Activated CD8-positive, alpha-beta T cell treated with anti-CD3 and anti-CD28 coated beads for 36 hours (primary cell): ENCODE measurements at regions not wholly inside any gene's neighbourhood (a gene's known extent, or its start where the extent isn't known, plus 50 kb on each side); places are given as distances from the start of the nearest gene placed in this dataset.

ENCODE experiments used
- ATAC-seq: fragments of 200-7000 bp; cut with Tn5 transposase; one replicate; pipeline ENCODE4 v1.10.0; 2021; ENCODE audit warnings: mild to moderate bottlenecking, moderate library complexity
- CTCF ChIA-PET: fragments of 350-600 bp; sonication (Branson Sonifier 250); formaldehyde crosslinking; loops from one replicate; lab custom pipeline; 2021; ENCODE audit warnings: antibody characterized with exemption; lab: Charles Lee
- POLR2A ChIA-PET: fragments of 350-600 bp; sonication (Branson Sonifier 250); formaldehyde crosslinking; loops from one replicate; lab custom pipeline; 2021; ENCODE audit warnings: antibody characterized with exemption; lab: Charles Lee
- DNase-seq: peaks from one replicate; pipeline ENCODE4 v3.0.0-alpha.2; 2020
- H3K27ac Mint-ChIP-seq: one replicate; pipeline ENCODE4 v1.8.0; 2021; ENCODE audit warnings: mild to moderate bottlenecking, mixed read lengths
- H3K27me3 Mint-ChIP-seq: one replicate; pipeline ENCODE4 v1.8.0; 2021; ENCODE audit warnings: mixed read lengths
- H3K36me3 Mint-ChIP-seq: one replicate; pipeline ENCODE4 v1.8.0; 2021; ENCODE audit warnings: low read depth, mixed read lengths
- H3K4me1 Mint-ChIP-seq: one replicate; pipeline ENCODE4 v1.8.0; 2021; ENCODE audit warnings: low read depth, mixed read lengths
- H3K4me3 Mint-ChIP-seq: one replicate; pipeline ENCODE4 v1.8.0; 2021; ENCODE audit warnings: mild to moderate bottlenecking, moderate library complexity, mixed read lengths
- H3K9me3 Mint-ChIP-seq: one replicate; pipeline ENCODE4 v1.8.0; 2021; ENCODE audit warnings: mixed read lengths
- intact Hi-C: fragments of 100-400 bp; cut with micrococcal nuclease; formaldehyde crosslinking; loops from one replicate; pipeline ENCODE4 v1.10.0; 2022
- TF ChIP-seq, protein P1 (sequence below): fragments of 200-600 bp; IDR thresholded peaks from one replicate; pipeline ENCODE4 v1.8.0; 2022; ENCODE audit warnings: antibody characterized with exemption, mild to moderate bottlenecking

DNA sequence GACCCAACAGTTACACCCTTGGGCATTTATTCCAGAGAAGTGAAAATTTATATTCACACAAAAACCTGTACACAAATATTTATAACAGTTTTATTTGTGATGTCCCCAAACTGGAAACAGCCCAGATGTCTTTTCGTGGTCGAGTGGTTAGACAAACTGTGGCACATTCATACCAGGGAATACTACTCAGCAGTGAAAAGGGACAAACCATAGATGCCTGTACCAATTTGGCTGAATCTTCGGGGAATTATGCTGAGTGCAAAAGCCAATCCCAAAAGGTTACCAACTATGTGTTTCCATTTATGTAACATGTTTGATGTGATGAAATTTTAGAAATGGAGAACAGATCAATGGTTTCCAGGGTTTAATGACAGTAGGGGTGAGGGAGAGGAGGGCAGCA lies 154.3 kb downstream of the GLI2 start:
- Mint-ChIP-seq H3K4me1 (no peaks in the 10 kb centered on the region), H3K27ac (no peak overlapping the region), H3K36me3 (no peaks in the 10 kb centered on the region), H3K9me3 (no peaks in the 10 kb centered on the region), H3K4me3 (no peak overlapping the region), H3K27me3 (no peaks in the 10 kb centered on the region)
- ChIA-PET CTCF (no interaction called here), POLR2A (no interaction called here)
- ATAC-seq (no peak), DNase-seq (no peak)
- TF ChIP-seq, protein P1, sequence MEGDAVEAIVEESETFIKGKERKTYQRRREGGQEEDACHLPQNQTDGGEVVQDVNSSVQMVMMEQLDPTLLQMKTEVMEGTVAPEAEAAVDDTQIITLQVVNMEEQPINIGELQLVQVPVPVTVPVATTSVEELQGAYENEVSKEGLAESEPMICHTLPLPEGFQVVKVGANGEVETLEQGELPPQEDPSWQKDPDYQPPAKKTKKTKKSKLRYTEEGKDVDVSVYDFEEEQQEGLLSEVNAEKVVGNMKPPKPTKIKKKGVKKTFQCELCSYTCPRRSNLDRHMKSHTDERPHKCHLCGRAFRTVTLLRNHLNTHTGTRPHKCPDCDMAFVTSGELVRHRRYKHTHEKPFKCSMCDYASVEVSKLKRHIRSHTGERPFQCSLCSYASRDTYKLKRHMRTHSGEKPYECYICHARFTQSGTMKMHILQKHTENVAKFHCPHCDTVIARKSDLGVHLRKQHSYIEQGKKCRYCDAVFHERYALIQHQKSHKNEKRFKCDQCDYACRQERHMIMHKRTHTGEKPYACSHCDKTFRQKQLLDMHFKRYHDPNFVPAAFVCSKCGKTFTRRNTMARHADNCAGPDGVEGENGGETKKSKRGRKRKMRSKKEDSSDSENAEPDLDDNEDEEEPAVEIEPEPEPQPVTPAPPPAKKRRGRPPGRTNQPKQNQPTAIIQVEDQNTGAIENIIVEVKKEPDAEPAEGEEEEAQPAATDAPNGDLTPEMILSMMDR, result no peak
- intact Hi-C loops, result no loop called here

DNA sequence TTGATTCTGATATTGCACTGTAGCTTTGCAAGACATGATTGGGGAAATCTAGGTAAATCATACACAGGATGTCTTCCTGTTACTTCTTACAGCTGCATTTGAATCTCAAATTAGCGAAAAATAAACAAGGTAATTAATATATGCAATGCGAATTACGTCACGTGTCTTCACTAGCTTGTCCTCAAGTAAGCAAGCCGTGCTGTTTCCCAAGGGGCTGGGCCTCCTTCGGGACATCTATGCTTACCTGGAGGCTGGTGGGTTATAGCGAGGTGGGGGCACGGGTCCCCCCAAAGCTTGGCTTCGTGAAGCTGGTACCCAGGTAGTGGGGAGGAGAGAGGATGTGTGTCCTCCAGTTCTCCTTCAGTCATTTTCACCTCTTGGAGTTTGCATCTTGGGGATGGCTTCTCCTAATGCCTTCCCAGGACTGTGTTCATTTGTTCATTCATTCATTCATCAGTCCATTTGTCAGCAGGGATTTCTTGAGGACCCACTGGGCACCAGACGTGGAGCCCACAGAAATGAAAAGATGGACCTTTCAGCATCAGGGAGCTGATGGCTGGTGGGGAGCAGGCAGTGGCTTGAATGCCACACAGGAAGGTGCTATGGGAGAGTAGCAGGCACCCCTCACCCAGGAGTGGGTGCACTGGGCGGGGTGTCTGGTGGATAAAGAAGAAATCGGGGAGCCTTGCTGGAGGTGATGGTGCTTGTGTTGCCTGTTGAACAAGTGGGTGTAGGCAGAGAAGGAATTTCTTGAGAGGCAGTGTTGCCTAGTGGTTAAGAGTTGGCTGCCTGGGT lies 155.1 kb downstream of the GLI2 start:
- TF ChIP-seq, protein P1, result no peak
- DNase-seq (no peak), ATAC-seq (no peak)
- Mint-ChIP-seq H3K4me3 (no peak overlapping the region), H3K36me3 (no peaks in the 10 kb centered on the region), H3K27ac (no peak overlapping the region), H3K27me3 (no peaks in the 10 kb centered on the region), H3K4me1 (no peaks in the 10 kb centered on the region), H3K9me3 (no peaks in the 10 kb centered on the region)
- POLR2A ChIA-PET, result interaction anchor here (0.7 kb wide), 1 partner anchor 155 kb away, joined by 3 read pairs; no protein-coding TSS in a partner anchor
- intact Hi-C loops, result no loop called here
- CTCF ChIA-PET, result interaction anchor here (0.7 kb wide), 1 partner anchor 187 kb away, joined by 3 read pairs; no protein-coding TSS in a partner anchor

DNA sequence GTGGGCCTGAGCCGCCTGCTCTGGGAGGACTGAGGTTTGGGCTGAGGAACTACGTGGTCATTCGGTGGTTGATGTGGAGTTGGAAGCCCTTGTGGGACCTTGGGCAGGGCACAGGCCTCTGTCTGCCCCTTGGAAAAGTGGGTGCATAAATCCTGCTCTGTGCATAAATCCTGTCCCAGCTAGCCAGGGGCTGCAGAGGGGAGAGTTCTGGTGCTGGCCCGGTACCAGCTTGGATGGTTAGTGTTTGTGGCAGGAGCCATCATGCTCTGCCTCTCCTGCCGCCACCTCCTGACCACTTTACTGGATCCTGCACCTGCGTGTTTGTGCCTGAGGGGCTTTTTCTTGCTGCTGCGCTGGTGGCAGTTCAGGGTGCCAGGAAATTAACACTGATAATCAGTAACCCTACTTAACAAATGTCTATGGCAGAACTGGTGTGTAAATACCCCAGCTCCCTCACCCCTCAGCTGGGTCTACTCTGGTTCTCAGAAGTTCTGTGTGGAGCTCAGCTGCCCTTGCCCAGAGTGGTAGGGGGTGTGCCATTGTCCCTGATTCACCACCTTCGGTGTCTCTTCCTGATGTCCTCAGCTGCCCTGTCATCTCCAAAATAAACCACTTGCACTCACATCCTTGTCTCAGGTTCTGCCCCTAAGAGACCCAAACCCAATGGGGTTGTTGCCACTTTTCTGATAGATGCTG lies 156.8 kb downstream of the GLI2 start:
- POLR2A ChIA-PET, result no interaction called here
- TF ChIP-seq, protein P1, result no peak
- ATAC-seq, result no peak
- Mint-ChIP-seq H3K27ac (no peak overlapping the region), H3K27me3 (no peaks in the 10 kb centered on the region), H3K9me3 (no peaks in the 10 kb centered on the region), H3K4me3 (no peak overlapping the region), H3K4me1 (no peaks in the 10 kb centered on the region), H3K36me3 (no peaks in the 10 kb centered on the region)
- DNase-seq, result no peak
- CTCF ChIA-PET, result no interaction called here
- intact Hi-C loops, result no loop called here

DNA sequence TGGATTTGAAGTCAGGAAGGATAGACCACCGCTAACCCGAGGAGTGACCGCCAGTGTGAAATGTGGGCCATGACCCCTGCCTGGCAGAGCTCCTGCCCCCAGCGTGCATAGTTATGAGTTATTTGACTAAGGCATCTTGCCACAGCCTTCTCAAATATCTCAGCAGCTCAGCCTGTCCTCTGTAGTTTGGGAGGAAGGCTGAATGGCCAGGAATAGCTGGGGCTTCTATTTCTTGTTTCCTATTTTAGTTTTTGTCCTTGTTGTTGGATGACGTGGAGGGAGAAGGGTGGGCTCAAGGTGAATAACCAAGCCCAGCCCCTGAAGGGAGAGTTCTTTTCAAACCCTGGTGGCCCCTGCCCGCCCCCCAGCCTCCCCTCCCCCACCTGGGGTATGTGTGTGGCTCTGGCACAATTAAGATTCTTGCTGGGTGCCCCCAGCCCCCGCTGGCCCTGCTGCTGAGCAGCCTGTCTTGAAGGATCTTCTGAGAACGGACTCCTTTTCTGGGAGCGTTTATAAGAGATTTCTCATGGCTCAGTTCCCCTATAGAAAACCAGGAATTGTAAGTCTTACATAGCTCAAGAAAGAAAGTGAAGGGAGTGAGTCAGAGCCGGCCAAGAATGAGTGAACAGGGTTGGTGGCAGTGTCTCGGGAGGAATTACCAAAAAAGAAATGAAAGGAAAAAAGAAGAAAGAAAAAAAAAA lies 157.4 kb downstream of the GLI2 start:
- ATAC-seq (no peak), DNase-seq (no peak)
- H3K27ac Mint-ChIP-seq, result no peak overlapping the region
- TF ChIP-seq, protein P1, result no peak
- H3K27me3 Mint-ChIP-seq, result no peaks in the 10 kb centered on the region
- ChIA-PET CTCF (no interaction called here), POLR2A (no interaction called here)
- no peaks in the 10 kb centered on the region for H3K36me3 Mint-ChIP-seq
- no peaks in the 10 kb centered on the region for H3K9me3 Mint-ChIP-seq
- H3K4me1 Mint-ChIP-seq, result no peaks in the 10 kb centered on the region
- intact Hi-C loops, result no loop called here
- H3K4me3 Mint-ChIP-seq, result no peak overlapping the region
